WERI-Rb-1 (cell line): ENCODE measurements at regions not wholly inside any gene's neighbourhood (a gene's known extent, or its start where the extent isn't known, plus 50 kb on each side); places are given as distances from the start of the nearest gene placed in this dataset.

Source experiments
- DNase-seq: peaks from one replicate; pipeline ENCODE4 v3.0.0-alpha.2; 2020
- H3K27ac ChIP-seq: fragments of 250-450 bp; sonication (Bioruptor Pico); 2 replicates; pipeline ENCODE4 v1.5.1; 2020; ENCODE audit warnings: mild to moderate bottlenecking, moderate library complexity
- H3K27me3 ChIP-seq: fragments of 250-450 bp; sonication (Bioruptor Pico); 2 replicates; pipeline ENCODE4 v1.5.1; 2021; ENCODE audit warnings: mild to moderate bottlenecking, low read depth, moderate library complexity; ENCODE audit not compliant: insufficient read depth, severe bottlenecking
- H3K36me3 ChIP-seq: fragments of 250-450 bp; sonication (Bioruptor Pico); 2 replicates; pipeline ENCODE4 v1.5.1; 2020; ENCODE audit warnings: mild to moderate bottlenecking, moderate library complexity
- H3K4me3 ChIP-seq: 2 replicates; pipeline ENCODE4 v1.5.1; 2011; ENCODE audit warnings: low read depth, mild to moderate bottlenecking, control low read depth, low read length
- H3K9me3 ChIP-seq: fragments of 250-450 bp; sonication (Bioruptor Pico); 2 replicates; pipeline ENCODE4 v1.5.1; 2021; ENCODE audit warnings: mild to moderate bottlenecking, moderate library complexity; ENCODE audit not compliant: severe bottlenecking
- CTCF ChIP-seq: IDR thresholded peaks from 2 replicates; pipeline ENCODE4 v1.5.1; 2011; ENCODE audit warnings: low read depth, mild to moderate bottlenecking, control low read depth, inconsistent platforms, low read length

DNA sequence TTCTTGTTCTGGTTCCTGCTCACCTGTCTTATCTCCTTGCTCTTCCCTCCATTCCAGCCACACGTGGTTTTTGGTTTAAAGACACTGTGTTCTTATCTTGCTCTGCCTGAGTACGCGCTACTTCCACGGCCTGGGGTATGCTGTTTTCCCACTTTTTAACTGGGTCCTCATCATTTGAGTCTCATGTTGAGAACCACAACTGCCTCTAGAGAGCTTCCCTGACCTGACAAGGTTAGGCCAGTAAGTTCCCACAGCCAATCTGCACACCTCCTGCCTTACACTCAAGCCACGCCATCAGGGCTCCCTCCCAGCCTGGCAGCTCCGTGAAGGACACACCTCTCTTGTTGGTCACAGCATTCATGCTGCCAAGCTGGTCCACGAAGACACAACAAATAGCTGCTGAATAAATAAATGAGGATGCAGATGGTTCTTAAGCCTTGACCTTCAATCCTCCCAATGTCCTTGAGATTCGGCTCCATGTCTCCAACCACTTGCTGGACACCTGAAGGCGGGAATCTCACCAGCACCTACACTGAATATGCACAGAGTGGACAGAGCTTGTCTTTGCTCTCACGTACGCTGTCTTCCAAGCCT, 201.7 kb upstream of the KLF14 start:
- H3K27ac ChIP-seq = no peak overlapping the region
- no peak for DNase-seq
- H3K36me3 ChIP-seq = no peaks in the 10 kb centered on the region
- no peaks in the 10 kb centered on the region for H3K9me3 ChIP-seq
- no peaks in the 10 kb centered on the region for H3K27me3 ChIP-seq
- TF ChIP-seq CTCF = no peak
- H3K4me3 ChIP-seq = no peak overlapping the region

- no peak for TF ChIP-seq CTCF
- H3K9me3 ChIP-seq = no peaks in the 10 kb centered on the region
- DNase-seq = no peak
- H3K4me3 ChIP-seq = no peak overlapping the region
- no peaks in the 10 kb centered on the region for H3K27me3 ChIP-seq
- H3K27ac ChIP-seq = no peak overlapping the region
- H3K36me3 ChIP-seq = no peaks in the 10 kb centered on the region
These were observed 202.4 kb upstream of the KLF14 start for GRCh38 chr7:130936202-130936931.

DNA sequence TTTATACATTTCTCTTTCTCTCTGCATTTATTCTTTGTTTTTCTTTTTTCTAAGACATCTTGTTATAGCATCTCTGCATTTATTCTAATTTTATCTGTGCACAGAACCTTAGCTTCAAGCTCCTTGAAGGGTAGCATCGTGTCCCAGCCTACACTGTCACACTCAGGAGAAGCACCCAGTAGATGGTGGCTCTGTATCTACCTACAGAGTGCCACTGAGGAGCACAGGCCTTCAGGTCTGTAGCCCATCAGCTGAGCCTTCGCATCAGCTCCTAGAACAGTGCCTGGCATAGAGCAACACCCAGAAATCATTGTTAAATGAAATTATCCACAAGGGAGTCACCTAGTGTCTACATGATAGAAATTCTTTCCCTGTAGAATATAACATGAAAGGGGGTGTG, 203.0 kb upstream of the KLF14 start:
- no peak for TF ChIP-seq CTCF
- H3K9me3 ChIP-seq = no peaks in the 10 kb centered on the region
- no peaks in the 10 kb centered on the region for H3K36me3 ChIP-seq
- no peak overlapping the region for H3K27ac ChIP-seq
- DNase-seq = no peak
- no peaks in the 10 kb centered on the region for H3K27me3 ChIP-seq
- no peak overlapping the region for H3K4me3 ChIP-seq

- Histone ChIP-seq H3K36me3 (no peaks in the 10 kb centered on the region), H3K4me3 (no peak overlapping the region), H3K9me3 (no peaks in the 10 kb centered on the region), H3K27me3 (no peaks in the 10 kb centered on the region), H3K27ac (no peak overlapping the region)
- no peak for DNase-seq
- TF ChIP-seq CTCF = no peak
These were observed 203.8 kb upstream of the KLF14 start for GRCh38 chr7:130937830-130938229.

GRCh38 chr7:130938661-130939060, 204.7 kb upstream of the KLF14 start:
- Histone ChIP-seq H3K36me3 (no peaks in the 10 kb centered on the region), H3K9me3 (no peaks in the 10 kb centered on the region), H3K27me3 (no peaks in the 10 kb centered on the region), H3K27ac (no peak overlapping the region), H3K4me3 (no peak overlapping the region)
- no peak for TF ChIP-seq CTCF
- no peak for DNase-seq
